HG02571 (cell line): ENCODE measurements at regions not wholly inside any gene's neighbourhood (a gene's known extent, or its start where the extent isn't known, plus 50 kb on each side); places are given as distances from the start of the nearest gene placed in this dataset.

ENCODE experiments used
- ATAC-seq: cut with Tn5 transposase; IDR thresholded peaks from one replicate; pipeline ENCODE4 v1.9.1; 2021; ENCODE audit warnings: mild to moderate bottlenecking, moderate library complexity; ENCODE audit not compliant: unreplicated experiment

DNA sequence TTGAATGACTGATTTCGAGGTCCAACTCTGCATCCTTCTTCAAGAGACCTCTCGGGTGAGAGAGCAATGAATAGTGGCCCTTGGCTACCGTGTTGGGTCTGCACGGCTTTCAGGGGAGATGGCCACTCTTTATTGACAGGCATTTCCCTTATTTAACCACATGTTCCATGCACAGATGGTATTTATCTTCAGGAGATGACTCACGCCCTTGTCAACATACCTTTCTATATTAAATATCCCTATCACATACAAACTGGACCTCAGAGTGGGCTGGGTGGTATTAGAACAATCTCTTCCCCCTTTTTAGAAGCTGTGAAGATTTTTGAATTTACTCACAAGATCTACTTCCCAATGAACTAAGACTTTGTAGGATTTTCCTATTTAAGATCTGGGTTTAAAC lies 109.6 kb upstream of the CDC42EP3 start:
- ATAC-seq: no peak

DNA sequence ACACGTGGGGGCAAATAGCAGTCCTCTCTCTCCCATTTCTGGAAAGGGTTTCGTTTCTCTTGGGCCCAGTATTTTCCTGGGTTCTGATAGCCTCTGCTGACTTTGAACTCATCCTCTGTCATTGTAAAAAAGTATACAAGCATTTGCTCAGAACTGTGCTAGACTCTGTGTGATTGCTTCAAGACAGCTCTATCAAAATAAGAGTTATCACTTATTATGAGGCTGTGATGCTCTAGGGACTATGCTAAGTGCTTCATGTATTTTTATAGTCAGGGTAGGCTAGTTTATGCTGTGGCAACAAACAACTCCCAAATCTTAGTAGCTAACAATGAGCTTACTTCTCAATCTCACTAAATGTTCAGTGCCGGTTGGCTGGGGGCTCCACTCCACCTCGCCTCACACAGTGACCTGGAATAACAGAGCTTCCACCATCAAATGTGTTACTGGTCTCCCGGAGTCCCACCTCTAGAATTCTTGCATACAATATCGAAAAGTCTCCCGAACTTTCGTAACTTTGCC lies 110.8 kb upstream of the CDC42EP3 start:
- no peak for ATAC-seq

DNA sequence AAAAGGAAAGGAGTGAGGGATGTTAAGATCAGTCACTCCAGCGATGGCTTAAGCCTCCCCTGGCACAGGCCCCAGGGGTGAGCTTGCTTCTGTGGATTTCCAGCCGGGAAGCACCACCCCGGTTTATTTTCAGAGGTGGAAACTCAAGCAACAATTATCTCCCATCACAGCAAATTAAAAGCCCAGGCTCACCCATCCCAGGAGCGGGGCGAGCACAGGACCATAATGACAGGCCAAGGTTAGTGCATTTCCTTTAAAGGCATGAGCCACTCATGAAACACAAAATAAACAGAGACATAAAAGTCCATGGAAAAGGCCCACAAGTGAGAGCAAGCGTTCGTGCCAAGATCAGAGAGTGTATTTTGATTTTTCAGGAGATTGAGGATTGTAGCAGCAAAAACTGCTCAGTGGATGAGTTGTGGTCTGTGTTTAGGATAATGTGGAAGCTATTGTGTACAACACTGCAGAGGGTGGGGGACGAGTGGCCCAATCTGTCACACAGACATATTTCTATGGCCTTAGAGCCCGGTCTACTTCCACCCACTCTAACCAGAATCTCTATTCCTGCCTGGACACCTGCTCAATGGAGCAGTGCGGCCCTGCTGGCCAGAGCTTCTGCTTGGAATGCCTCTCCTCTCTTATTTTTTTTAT lies 111.4 kb upstream of the CDC42EP3 start:
- no peak for ATAC-seq

DNA sequence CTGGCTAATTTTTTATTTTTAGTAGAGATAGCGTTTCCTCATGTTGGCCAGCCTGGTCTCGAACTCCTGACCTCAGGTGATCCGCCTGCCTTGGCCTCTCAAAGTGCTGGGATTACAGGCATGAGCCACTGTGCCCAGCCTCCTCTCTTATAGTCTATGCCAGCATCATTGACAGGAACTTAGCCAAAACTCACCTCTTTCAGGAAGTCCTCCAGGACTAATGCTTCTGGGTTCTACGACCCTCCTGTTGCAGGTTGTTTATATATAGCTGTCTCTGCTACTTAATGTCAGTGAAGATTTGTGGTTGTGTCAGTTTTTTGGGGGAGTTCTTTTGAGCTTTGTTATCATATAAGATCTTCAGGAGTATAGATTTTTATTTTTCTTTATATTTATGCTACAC lies 112.1 kb upstream of the CDC42EP3 start:
- ATAC-seq: no peak

DNA sequence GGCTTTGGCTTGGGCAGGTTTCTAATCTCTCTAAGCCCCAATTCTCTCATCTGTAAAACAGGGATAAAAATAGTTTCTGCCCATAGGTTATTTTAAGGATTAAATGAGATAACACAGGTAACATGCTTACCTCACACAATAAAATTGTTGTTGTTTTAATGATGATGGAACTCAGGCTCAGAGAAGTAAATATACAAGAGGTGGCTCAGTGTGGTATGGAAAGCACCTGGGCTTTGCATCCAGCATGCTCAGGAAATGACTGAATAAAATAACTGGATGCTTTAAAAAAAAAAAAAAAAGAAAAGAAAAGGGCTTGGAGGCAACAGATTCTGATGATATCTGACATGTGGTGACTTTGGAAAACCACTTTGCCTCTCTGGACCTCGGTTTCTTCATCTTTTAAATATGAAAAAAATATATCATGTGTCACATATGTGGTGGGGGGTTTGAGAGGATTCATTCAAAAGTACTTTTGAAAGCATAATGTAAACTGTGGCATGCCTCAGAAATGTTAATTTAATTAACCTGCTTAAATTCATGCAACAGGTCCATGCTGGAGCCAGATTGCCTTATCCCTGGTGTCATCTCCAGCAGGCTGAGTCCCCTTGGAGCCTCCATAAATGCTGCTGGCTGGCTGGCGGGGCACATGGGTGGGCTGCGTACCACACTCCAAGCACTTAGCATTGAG lies 112.8 kb upstream of the CDC42EP3 start:
- no peak for ATAC-seq

DNA sequence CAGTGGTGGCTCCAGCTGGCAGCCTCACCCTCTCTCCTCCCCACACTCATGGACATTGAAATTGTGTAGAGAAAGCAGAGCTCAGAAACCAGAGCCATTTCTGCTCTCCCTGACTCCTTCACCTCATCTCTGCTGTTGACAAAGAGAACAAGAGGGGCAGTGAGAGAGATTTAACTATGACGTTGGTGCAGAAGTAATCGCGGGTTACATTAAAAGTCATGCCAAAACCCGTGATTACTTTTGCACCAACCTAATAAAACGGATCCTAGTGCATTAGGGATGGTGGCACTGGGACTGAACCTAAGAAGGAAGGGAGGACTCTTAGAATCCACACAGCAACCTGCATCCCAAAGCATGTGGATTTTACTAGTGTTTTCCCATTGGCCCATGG lies 113.3 kb upstream of the CDC42EP3 start:
- ATAC-seq: no peak

DNA sequence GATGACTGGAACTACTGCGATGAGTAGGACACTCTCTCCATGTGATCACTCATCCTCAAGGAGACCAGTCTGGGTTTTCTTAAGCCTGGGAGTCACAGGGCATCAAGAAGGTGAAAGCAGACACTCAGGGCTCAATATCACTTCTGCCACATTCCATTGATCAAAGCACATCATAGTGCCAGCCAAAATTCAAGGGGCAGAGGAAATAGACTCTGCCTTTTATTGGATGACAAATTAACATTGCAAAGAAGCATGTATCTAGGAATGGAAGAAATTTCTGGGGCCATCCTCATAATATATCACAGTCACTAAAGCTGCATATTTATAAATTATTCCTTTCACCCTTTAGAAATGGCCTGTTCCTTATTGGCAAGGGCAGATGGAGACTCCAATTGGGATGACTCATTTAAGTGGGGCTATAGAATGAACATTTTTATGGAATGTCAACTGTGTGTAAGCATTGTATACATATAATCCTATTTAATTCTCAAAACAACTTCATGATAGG lies 114.8 kb upstream of the CDC42EP3 start:
- no peak for ATAC-seq

DNA sequence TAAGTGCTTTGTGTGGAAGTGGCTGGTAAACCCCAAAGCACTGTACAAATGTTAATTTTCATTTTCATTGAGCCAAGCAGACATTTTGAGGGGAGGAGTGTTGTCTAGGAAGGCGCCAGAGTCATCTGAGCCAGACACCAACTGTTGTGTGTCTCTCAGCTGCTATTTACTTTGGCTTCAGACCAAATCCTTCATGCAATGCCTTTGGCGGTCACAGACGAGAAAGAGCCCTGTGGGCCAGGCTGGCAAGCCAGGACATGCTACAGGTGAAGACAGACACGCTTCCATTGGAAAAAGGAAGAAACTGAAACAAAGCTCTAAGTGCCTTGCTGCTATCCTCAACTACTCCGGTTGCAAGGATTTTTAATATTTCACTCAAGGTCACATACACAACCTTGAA lies 115.4 kb upstream of the CDC42EP3 start:
- no peak for ATAC-seq

DNA sequence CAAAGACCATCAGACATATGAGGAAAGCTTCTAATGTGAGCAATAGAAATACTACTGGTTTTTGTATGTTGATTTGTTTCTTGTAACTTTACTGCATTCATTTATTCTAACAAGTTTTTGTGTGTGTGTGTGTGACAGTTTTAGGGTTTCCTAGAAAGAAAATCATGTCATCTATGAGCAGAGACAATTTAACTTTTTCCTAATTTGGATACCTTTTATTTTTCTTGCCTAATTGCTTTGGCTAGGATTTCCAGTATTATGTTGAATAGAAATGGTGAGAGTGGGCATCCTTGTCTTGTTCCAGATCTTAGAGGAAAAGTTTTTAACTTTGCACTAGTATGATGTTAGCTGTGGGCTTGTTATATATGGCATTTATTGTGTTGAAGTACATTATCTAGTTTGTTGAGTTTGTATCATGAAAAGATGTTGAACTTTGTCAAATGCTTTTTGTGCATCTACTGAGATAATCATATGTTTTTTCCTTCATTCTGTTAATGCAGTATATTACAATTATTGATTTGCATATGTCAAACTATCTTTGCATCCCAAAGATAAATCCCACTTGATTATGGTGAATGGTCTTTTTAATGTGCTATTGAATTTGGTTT lies 117.3 kb upstream of the CDC42EP3 start:
- ATAC-seq: no peak

DNA sequence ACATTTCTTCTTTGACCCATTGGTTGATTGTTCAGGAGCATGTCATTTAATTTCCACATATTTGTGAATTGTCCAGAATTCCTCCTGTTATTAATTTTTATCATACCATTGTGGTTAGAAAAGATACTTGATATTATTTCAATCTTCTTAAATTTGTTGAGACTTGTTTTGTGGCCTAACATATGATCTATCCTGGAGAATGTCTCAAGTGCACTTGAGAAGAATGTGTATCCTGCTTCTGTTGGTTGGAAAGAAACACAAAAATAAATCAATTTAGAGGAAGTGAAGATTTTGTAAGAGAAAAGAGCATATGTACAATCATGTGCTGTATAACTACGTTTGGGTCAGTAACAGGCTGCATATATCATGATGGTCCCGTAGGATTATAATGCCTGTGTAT lies 118.6 kb upstream of the CDC42EP3 start:
- no peak for ATAC-seq

DNA sequence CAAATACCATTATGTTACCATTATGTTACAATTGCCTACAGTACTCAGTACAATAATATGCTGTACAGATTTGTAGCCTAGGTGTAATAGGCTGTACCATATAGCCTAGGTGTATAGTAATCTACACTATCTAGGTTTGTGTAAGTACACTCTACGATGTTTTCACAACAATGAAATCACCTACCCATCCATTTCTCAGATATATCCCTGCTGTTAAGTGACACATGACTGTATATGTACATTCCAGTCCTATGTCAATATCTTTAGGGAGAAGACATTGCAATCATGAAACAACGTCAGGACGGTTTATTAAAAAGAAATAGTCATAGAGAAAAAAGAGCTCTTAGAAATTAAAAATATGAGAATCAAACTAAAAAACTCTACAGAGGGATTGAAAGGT lies 119.0 kb upstream of the CDC42EP3 start:
- ATAC-seq: no peak

DNA sequence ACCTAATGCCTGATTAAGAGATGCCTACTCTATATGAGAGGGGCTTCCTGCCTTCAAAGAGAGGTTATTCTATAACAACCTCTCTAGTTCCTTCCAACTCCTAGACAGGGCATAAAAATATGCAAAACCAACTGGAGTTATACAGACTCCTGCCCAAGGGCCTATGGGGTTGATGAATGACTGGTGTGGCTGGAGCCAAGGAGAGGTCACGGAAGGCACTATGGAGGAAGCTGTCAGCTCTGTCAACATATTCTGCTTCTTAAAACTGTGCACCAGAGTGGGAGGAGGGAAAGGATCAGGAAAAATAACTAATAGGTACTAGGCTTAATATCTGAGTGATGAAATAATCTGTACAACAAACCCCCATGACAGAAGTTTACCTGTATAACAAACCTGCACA lies 120.9 kb upstream of the CDC42EP3 start:
- ATAC-seq: no peak

DNA sequence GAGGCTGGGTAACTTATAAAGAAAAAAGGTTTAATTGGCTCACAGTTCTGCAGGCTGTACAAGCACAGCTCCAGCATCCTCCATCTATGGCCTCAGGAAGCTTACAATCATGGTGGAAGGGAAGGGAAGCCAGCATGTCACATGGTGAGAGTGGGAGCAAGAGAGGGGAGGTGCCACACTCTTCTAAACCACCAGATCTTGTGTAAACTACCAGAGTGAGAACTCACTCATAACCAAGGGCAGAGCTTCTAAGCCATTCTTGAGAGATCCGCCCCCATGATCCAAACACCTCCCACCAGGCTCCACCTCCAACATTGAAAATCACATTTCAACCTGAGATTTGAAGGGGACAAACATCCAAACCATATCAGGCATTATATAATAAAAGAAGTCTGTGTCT lies 121.6 kb upstream of the CDC42EP3 start:
- no peak for ATAC-seq

DNA sequence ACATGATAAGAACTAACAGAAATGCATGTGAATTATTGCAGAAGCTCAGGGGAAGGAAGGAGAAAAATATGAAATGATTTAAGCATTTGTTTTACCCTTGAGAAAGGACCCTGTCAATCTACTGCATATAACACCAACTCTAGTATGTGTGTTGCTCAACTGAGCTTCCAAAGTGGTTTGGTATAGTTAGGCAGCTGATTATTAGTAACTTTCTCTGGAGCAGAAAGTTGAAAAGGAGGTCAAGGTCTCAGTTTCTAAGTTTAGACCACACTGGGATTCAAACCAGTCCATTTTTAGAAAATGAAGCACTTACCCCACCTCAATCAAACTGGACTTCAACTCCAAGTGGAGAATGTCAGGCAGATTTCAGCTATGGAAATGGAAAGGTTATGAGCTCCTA lies 123.3 kb upstream of the CDC42EP3 start:
- no peak for ATAC-seq

DNA sequence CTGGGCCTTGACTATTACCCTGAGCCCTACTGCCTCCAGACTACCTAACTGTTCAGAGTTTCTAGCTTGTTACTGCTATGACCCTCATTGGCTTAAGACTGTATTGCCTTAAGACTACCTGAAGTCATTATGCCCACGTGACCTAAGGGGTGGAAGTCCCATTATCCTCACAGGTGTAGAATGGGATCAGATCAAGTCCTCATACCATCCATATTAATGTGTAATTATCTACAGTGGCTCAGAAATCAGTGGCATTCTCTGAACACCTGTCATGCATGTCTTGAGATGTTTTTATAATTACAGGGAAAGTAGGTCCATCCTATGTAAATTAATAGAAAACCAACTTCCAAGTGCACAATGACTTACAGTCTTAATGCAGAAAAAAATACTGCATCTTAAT lies 124.0 kb upstream of the CDC42EP3 start:
- ATAC-seq: no peak

DNA sequence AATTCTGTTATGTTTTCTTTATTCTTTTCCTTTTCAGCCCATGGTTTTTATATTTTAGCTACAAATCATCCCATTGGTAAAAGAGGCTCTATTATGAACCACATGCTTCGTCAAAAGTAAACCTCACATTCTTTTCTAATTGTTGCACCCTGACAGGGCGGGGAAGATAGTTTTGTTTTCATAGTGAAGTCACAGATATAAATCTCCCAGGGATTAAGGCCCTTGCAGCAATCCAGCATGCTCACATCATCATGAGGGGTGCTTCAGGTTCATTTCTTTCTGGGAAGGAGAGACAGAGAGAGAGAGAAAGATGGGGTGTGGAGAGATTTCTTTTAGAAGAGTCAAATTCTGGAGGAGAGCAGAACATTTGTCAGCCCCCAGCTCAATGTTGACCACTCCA lies 124.5 kb upstream of the CDC42EP3 start:
- ATAC-seq: no peak

DNA sequence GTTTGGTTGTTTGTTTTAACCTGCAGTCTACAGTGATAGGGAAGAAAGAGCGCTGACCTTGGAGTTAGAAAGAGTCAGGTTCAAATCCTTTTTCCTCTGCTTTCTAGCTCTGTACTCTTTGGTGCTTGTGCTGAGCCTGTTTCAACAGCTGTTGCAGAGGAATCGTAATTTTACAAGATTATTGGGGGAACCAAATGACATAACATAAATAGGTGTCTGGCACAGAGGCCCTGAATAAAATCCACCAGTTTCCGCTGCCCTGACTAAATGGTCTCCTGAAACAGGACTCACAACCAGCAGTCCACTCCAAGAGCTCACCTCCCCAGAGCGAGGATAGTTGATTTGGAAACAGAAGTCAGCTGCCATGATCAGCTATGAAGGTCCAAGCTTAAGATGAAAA lies 125.0 kb upstream of the CDC42EP3 start:
- ATAC-seq: no peak

DNA sequence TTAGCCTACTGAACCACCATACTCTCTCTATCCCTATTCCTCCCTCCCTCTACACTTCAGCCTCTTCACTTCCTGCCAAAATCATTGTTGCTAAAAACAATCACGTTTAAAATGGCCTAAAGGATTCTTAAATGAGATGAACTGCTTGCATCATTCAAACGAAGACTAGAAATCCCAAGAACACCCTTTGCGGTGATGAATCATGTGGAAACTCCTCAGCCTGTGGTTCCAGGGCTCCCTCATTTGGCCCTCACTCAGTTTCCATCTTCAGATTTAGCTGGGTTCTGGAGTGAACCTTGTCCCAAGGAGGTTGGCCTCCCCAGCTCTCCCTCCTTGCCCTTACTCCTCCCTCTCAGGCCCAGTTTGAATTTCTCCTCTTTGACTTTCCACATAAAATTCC lies 125.6 kb upstream of the CDC42EP3 start:
- ATAC-seq: no peak

DNA sequence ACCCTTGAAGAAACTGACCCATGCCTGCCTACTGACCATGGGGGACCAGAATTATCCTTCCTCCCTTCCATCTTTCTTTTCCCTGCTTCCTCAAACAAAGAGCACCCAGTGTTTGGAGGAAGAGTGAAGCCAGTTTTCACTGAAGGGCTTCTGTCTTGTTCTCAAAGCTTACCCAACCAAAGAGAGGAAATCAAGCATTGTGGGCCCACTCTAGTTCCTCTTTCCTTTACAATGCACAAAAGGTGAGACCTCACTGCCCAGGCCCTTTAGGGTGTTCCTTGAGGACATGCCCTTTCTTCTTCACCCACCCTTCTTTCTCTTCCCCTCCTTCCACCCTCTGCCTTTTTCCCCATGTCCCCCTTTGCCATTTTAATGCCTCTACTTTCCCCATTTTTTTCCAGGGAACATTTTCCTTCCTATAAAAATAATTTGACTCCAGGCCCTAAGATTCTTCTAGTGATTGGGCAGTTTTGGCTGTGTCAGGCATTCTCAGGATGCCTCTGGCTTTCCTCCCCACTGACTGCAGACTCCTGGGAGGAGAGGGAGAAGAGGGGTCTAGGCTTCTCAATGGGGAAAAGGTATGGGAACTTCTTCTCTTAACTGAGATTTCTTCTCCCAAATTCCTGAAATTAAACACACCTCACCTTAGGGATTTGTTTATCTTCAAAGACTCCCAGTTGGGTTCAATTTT lies 126.6 kb upstream of the RMDN2 start:
- no peak for ATAC-seq

DNA sequence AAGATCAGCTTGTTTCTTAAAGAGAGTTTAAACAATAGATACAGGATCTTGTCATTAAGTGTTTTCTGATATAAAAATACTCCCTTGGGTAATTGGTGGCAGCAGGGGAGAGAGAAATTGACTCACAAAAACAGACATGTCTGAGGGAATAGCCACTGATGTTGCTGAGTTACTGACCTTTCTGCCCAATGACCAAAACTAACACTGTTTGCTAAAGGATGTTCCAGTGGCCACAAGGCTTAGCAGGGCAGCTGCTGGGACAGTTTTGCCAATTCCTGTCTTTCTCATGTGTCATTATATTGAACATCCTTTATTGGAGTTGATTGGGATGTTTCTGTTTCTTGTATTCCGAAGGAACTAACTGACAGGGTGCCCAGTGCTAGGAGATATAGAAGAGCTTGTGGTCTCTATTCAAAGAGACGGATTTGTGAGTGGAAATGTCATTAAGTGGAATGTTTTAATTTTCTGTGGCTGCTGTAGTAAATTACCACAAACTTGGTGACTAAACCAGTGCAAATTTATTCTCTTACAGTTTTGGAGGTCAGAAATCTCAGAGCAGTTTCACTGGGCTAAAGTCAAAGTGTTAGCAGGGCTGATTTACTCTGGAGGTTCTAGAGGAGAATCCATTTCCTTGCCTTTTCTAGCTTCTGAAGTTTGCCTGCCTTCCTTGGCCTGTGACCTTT lies 124.8 kb upstream of the RMDN2 start:
- ATAC-seq: no peak

DNA sequence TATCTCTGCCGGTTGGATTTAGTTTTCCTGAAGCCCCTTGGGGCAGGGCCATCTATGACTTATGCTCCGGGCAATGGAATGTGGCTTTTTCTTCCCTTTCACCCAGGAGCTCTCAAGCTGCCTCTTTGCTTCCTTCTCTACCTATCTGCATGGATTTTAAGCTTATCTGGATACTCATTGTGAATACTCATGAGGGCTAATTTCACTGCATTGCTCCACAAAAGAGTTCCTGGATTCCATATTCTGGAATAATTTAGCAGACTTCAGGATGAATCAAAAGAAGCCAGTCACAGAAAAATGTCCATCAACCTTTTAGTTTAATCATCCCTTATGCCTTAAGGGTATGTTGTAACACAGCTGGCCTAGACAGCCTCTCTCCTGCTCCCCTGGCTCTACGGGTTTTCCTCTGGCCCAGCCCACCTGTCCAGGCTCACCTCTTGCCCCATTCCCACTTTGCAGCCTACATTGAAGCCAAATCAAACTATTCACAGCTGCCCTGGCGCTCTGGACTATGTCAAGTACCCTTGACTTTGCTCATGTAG lies 122.8 kb upstream of the RMDN2 start:
- no peak for ATAC-seq
